HG03354 (cell line): ENCODE measurements at regions not wholly inside any gene's neighbourhood (a gene's known extent, or its start where the extent isn't known, plus 50 kb on each side); places are given as distances from the start of the nearest gene placed in this dataset.

Experiments used
- ATAC-seq: cut with Tn5 transposase; IDR thresholded peaks from one replicate; pipeline ENCODE4 v1.9.1; 2021; ENCODE audit warnings: mild to moderate bottlenecking; ENCODE audit not compliant: unreplicated experiment, poor library complexity, severe bottlenecking

GRCh38 chr15:75129788-75130187, 71.9 kb upstream of the C15orf39 start:
- no peak for ATAC-seq

DNA sequence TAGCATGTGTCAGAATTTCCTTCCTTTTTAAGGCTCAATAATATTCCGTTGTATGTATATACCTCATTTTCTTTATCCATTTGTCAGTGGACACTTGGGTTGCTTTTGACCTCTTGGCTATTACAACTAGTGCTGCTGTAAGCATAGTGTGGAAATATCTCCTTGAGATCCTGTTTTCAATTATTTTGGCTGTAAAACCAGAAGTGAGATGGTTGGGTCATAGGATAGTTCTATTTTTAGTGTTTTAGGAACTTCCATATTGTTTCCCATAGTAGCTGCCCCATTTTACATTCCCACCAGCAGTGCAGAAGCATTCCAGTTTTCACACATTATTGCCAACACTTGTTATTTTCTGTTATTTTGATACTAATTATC, 70.4 kb upstream of the C15orf39 start:
- no peak for ATAC-seq

DNA sequence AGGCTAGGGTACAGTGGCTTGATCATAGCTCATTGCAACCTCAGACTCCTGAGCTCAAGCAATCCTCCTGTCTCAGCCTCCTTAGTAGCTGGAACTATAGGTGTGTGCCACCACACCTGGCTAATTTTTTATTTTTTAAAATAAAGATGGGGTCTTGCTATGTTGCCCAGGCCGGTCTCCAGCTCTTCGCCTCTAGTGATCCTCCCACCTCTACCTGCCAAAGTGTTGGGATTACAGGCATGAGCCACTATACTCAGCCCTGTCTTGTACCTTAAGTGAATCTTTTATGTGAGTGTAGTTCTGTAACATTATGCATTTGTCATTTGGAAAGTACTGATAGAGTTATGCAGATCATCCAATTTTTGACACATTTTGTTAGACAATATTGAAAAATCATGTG, 66.9 kb upstream of the C15orf39 start:
- no peak for ATAC-seq

DNA sequence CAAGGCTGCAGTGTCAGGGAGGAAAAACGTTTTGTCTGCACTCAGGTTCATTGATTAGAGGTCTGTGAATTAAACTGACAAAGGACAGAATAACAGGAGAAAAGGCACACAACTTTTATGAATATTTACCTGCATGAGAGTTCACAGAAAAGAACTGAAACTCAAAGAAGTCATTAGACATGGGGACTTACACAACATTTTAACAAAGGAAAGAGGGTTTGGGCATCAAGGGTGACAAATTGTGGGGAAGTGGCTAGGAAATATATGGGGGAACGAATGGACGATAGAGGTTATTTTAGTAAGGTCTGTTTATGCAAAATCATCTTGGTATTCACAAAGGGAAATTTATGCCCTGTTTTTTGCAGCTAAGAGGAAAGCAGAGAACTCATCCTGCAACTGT, 65.6 kb upstream of the C15orf39 start:
- no peak for ATAC-seq

GRCh38 chr15:75136758-75137157, 64.9 kb upstream of the C15orf39 start:
- no peak for ATAC-seq

- ATAC-seq, result no peak
Observed at GRCh38 chr15:75138016-75138999, 63.4 kb upstream of the C15orf39 start.

- no peak for ATAC-seq
Observed at GRCh38 chr15:75140080-75140879, 61.4 kb upstream of the C15orf39 start.

- no peak for ATAC-seq
Observed at GRCh38 chr15:75142499-75142898, 59.2 kb upstream of the C15orf39 start.

DNA sequence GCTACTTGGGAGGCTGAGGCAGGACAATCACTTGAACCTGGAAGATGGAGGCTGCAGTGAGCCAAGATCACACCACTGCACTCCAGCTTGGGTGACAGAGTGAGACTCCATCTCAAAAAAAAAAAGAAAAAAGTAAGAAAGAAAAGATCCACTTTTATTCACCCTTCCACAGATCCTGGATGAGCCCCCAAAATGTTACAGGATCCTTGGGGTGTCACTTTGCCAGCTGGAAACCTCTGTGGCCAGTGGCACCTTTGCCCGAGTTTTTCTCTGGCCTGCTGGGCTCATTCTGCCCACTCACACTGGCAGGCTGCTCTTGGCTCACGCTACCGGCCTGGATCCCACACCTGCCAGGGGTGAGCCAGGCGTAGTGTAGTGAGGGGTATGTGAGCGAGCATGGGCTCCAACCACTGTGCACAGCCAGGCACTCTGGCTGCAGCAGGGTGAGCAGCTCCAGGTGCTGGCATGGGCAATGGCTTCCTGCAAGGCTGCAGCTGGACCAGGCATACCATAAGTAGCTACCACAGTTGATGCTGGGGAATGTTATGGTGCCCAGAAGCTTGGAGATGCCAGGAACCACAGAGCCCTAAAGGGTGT, 57.8 kb upstream of the C15orf39 start:
- ATAC-seq, result no peak

- no peak for ATAC-seq
Observed at GRCh38 chr15:75145027-75145841, 56.4 kb upstream of the C15orf39 start.

DNA sequence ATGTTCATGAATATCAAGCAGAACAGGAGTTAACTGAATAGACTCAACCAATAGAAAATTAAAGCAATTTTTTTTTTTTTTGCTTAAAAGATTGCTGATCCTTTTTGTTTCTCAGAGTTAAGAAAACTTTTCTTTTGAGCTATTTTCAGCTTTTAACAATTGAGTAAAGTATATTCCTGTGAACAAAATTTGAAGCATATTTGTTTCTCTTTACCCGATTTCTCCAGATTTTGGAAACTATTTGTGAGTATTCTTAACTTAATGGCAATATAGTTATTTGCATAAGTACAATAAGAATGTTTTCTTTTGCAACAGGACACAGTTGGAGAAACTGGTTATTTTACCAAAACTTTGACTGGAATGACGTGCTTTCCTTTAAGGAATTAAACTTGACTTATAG, 53.4 kb upstream of the C15orf39 start:
- ATAC-seq, result no peak

DNA sequence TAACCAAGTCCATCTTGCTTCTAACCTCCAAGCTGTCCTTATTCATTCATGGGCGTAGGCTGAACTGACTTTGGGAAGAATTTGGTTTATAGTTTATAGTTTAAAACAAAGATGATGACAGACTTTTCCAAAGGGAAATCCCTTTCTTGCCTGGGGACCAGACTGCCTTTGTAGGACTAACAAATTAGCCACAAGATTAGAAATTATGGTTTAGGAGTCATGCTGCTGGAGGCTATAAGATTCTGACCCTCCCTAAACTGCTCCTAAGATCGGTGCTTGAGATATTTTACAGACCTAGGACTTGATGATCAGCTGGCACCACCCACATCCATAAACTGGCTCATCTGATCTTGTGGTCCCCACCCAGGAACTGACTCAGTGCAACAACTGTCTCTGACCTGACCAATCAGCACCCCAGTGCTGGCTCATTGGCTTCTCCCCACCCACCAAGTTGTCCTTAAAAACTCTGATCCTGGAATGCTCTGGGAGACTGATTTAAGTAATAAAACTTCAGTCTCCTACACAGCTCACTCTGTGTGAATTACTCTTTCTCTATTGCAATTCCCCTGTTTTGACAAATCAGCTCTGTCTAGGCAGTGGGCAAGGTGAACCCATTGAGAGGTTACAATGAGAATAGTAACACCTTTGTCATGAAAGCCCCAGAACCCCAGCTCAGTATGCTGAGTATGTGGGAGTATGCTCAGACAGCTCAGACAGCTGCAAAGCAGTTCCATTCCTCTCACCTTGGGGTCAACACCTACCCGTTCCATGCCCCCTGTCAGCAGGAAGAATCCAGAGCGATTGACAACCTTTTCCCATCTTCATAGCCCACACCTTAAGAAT, 51.6 kb upstream of the C15orf39 start:
- no peak for ATAC-seq

DNA sequence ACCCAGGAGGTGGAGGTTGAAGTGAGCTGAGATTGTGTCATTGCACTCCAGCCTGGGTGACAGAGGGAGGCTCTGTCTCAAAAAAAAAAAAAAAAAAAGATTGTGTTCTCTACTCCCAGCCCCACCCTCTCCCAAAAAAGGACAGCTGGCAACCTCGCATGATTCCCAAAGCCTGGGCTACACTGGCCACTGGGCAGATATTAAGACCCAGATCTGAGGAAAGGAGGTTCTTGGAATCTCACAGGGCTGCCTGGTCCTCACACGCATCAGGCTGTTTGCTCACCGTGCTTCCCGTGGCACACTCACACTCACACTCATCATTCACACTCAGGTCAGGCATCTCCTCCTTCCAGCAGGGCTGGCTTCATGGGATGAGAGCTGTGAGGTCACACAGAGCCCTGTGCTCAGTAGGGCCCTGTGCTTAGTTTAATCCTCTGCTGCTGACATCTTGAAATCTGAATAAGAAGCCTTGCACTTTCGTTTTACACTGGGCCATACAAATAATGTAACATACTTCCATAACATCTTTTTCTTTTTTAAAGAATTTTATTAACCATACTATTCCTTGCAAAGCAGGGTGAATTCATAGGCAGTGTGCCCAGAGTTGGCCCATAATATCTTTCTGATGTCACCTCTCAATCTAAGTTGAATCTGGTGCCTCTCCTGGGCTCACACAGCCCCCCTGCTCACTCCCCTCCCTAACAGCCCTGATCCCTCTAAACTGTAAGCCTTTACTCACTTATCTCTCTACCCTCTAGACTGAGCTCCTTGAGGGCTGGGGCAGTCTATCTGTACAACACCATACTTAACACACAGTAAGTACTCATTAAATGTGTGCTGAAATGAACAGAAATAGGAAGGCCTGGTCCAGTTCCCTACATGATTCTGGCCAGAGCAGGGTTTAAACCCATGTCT, 50.2 kb upstream of the C15orf39 start:
- ATAC-seq, result no peak
